RKO (cell line): ENCODE measurements at regions not wholly inside any gene's neighbourhood (a gene's known extent, or its start where the extent isn't known, plus 50 kb on each side); places are given as distances from the start of the nearest gene placed in this dataset.
"Not testable (repeated sequence)": the region's sequence is repeated elsewhere in the genome, so short reads cannot be mapped to it uniquely, and the experiment has no call there.

Experiments
- DNase-seq: peaks from one replicate; pipeline ENCODE4 v3.0.0-alpha.2; 2016; ENCODE audit warnings: low spot score

GRCh38 chr5:82603033-82603987 lies 325.2 kb upstream of the RPS23 start:
- DNase-seq = no peak

DNA sequence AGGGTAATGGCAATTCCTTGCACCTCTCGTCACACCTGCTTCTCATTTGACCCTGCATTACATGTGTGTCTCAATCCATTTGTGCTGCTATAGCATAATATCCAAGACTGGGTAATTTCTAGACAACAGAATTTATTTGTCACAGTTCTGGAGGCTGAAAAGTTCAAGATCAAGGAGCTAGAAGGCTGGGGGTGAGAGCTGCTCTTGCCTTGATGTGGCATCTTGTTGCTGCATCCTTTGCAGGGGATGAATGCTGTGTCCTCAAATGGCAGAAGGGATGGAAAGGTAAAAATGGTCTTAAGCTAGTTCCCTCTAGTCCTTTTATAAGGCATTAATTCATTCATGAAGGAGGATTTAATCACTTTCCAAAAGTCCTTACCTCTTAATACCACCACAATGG lies 323.7 kb upstream of the RPS23 start:
- no peak for DNase-seq

GRCh38 chr5:82601077-82601476 lies 322.9 kb upstream of the RPS23 start:
- no peak for DNase-seq

DNA sequence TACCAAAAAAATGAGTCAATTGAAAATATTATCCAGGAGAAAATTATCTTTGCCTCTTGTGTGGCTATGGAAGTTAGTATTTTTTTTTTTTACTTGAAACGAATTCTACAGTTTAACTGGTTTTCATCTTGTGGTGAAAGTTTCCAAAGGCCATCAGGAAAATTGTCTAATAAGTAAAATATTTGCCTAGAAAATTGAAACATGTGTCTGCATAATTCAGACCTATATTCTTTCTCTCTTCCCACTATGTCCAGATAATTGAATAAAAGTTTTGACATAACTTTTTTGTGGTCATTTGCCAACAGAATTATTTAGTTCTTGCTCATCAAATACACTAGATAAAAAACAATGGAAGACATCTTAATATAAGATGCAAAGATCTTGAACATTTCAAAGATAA lies 321.5 kb upstream of the RPS23 start:
- no peak for DNase-seq

GRCh38 chr5:82599030-82599429 lies 320.9 kb upstream of the RPS23 start:
- no peak for DNase-seq

- no peak for DNase-seq
Measured at GRCh38 chr5:82597437-82597836, 319.3 kb upstream of the RPS23 start.

GRCh38 chr5:82596451-82596850 lies 318.3 kb upstream of the RPS23 start:
- no peak for DNase-seq

DNA sequence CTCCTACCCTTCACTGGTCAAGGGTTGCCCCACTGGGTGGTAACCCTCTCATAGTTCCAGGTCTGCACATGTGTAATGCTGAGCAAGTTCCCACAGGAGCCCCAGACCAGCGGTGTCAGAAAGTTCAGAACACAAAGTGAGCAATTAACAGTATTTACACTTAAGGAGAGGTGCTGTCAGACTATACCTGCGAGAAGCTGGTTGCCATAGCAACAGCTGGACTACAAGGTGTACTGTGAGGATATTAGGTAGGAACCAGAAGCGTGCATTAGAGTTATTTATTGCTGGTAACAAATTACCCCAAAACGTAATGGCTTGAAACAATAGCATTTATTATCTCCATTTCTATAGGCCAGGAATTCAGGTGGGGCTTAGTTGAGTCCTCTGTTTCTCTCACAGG lies 317.0 kb upstream of the RPS23 start:
- no peak for DNase-seq

- DNase-seq = no peak
Measured at GRCh38 chr5:82594097-82594496, 315.9 kb upstream of the RPS23 start.

DNA sequence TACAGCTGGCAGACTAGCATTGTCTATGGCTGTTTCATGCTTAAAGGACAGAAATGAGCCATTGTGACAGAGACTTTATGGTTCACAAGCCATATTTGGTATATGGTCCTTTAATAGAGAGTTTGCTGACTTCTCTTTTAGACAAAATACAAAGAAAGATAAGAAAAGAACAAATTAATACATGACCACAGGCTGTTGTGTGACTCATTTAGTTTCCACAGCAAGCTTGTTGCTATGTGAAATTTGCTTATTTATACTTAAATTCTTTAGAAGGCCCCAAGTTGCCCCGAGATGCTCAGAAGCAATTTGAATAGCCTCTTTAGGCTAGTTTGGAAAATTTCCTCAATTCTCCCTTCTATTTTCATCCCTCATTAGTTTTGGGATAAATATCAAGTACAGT lies 315.3 kb upstream of the RPS23 start:
- DNase-seq = no peak

- DNase-seq = no peak
Measured at GRCh38 chr5:82591021-82591515, 312.9 kb upstream of the RPS23 start.

DNA sequence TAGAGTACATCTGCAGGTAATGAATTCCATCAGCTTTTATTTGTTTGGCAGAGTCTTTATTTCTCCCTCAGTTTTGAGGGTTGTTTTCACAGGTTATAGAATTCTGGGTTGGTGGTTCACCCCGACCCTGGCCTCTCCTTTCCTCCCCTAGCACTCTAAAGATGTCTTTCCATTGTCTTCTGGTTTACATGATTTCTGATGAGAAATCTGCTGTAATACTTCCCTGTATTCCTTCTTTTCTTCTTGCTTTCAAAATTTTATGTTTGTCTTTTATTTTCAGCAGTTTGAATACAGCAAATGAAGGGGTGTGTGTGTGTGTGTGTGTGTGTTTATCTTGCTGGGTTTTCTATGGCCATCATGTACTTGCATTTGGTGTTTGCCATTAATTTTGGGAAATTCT lies 312.0 kb upstream of the RPS23 start:
- DNase-seq = no peak

GRCh38 chr5:82586661-82587310 lies 308.6 kb upstream of the RPS23 start:
- DNase-seq = no peak

DNA sequence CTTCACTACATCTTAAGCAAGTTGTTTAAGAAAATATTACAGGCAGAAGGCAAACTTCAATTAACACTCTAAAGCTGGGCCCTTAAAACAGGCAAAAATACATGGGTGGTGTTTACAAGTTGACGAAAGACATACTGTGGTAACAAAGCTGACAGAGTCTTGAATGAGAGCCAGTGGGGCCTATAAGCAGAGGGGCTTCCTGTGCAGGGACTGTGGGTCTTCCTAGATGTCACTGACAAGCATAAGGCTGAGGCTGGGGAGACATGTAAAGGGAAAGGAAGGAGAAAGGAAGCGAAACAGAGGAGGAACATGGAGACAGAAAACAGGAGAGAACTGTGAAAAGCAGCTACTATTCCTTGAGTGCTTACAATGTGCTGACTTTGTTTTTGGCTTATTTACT lies 308.0 kb upstream of the RPS23 start:
- no peak for DNase-seq

DNA sequence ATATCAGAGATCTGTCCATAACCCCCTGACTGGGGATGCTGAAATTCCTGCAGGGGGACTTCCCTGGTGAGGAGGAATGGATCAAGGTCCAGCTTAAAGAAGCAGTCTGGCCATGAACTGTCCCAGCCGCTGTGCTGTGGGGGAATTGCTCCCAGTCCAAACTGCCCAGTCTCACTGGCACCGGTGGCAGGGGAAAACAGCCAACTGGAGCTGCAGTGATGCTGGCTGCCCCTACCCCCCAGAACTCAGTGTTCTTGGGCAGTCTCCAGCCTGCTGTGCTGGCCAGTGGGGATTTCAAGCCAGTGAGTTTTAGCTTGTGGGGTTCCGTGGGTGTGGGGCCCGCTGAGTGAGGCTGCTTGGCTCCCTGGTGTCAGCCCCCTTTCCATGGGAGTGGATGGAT lies 306.5 kb upstream of the RPS23 start:
- DNase-seq = no peak

DNA sequence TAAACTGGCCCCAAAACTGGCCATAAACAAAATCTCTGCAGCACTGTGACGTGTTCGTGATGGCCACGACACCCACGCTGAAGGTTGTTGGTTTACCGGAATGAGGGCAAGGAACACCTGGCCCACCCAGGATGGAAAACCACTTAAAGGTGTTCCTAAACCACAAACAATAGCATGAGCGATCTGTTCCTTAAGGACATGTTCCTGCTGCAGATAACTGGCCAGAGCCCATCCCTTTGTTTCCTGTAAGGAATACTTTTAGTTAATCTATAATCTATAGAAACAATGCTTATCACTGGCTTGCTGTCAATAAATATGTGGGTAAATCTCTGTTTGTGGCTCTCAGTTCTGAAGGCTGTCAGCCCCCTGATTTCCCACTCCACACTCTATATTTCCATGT lies 305.2 kb upstream of the RPS23 start:
- DNase-seq = not testable (repeated sequence)

DNA sequence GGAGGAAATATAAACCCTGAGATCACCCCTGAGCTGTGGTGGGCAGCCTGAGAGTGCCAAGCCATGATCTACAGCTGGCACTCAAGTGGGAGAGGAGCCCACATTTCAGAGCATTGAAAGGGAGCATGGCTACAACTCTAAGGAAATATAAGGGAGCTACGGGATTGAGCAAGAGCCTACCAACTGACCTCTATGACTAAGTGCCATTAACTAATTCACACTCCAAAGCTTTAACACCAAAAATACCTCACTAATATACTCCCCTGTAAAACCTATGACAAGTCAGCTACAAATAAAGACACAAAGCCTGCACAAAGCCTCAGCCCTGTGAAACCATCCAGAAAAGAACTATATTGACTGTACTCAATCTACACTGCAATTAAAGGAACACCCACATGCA lies 286.8 kb upstream of the RPS23 start:
- no peak for DNase-seq

- DNase-seq = no peak
Measured at GRCh38 chr5:82563745-82564144, 285.6 kb upstream of the RPS23 start.

- DNase-seq = no peak
Measured at GRCh38 chr5:82562696-82563240, 284.6 kb upstream of the RPS23 start.

GRCh38 chr5:82561797-82562196 lies 283.6 kb upstream of the RPS23 start:
- DNase-seq = no peak

GRCh38 chr5:82560969-82561368 lies 282.8 kb upstream of the RPS23 start:
- DNase-seq = no peak

GRCh38 chr5:82560561-82560960 lies 282.4 kb upstream of the RPS23 start:
- DNase-seq = no peak

DNA sequence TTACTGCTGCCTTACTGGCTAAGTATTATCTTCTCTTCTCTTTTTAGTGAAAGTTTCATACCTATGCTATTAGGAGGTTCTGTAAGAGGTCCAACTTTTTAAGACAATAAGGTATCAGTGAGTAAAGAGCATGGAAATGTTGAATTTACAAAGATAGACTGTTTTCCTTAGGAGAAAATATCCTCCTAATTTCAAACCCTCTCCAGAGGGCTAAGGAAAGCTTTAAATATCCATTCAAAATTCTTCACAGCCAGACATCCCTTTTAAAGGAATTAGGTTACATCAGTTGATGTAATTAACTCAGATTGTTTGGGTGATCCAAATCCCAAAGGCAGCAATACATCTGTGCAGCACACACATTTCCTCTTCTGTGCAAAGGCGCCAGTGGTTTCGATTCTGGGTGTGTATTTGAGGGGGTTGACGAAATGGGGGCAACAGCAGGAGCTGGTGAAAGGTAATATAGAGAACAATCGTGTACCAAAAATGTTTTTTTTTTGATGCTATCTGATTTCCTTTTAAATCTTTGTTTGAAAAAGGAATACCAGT lies 273.8 kb upstream of the RPS23 start:
- DNase-seq = no peak
